ENCODE measurements at regions not wholly inside any gene's neighbourhood (a gene's known extent, or its start where the extent isn't known, plus 50 kb on each side); places are given as distances from the start of the nearest gene placed in this dataset.

GRCh38 chr13:91172160-91172559, 175.3 kb upstream of the MIR17HG start:
- BruUV-seq (replicated peaks): no TSS peak
- no peak for DNase-seq (ENCODE audit: low spot score)
- ChIA-PET POLR2A (ENCODE audit: low non-redundant PET) (no interaction called here), CTCF (interaction anchor here (0.6 kb wide), 1 partner anchor 179 kb away, joined by 3 read pairs; no protein-coding TSS in a partner anchor)
- H3K27ac ChIP-seq (ENCODE audit: low read depth, low read length, poor library complexity, severe bottlenecking): no peak overlapping the region
- H3K4me1 ChIP-seq (ENCODE audit: insufficient read depth, low read length, poor library complexity, severe bottlenecking): peaks cover 10% of the 10 kb centered on the region
- intact Hi-C loops (cut with micrococcal nuclease; ENCODE audit: unreplicated experiment): no loop called here
- no peaks in the 10 kb centered on the region for H3K36me3 ChIP-seq (ENCODE audit: insufficient read depth, low read length, poor library complexity, severe bottlenecking)
- no peak for TF ChIP-seq EZH2 (IDR thresholded peaks at IDR 0.05; ENCODE audit: borderline replicate concordance, low read depth, low read length, poor library complexity, severe bottlenecking)
- TF ChIP-seq, protein P1, sequence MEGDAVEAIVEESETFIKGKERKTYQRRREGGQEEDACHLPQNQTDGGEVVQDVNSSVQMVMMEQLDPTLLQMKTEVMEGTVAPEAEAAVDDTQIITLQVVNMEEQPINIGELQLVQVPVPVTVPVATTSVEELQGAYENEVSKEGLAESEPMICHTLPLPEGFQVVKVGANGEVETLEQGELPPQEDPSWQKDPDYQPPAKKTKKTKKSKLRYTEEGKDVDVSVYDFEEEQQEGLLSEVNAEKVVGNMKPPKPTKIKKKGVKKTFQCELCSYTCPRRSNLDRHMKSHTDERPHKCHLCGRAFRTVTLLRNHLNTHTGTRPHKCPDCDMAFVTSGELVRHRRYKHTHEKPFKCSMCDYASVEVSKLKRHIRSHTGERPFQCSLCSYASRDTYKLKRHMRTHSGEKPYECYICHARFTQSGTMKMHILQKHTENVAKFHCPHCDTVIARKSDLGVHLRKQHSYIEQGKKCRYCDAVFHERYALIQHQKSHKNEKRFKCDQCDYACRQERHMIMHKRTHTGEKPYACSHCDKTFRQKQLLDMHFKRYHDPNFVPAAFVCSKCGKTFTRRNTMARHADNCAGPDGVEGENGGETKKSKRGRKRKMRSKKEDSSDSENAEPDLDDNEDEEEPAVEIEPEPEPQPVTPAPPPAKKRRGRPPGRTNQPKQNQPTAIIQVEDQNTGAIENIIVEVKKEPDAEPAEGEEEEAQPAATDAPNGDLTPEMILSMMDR (conservative IDR thresholded peaks at IDR 0.05; ENCODE audit: low read depth, low read length): no peak
- H3K4me3 ChIP-seq (ENCODE audit: low read depth, low read length, poor library complexity, severe bottlenecking): no peak overlapping the region
- H3K27me3 ChIP-seq (replicated peaks; ENCODE audit: insufficient read depth, low read depth, low read length, poor library complexity): peaks cover 72% of the 10 kb centered on the region
- no peaks in the 10 kb centered on the region for H3K9me3 ChIP-seq (ENCODE audit: low read depth, low read length, poor library complexity, severe bottlenecking)

DNA sequence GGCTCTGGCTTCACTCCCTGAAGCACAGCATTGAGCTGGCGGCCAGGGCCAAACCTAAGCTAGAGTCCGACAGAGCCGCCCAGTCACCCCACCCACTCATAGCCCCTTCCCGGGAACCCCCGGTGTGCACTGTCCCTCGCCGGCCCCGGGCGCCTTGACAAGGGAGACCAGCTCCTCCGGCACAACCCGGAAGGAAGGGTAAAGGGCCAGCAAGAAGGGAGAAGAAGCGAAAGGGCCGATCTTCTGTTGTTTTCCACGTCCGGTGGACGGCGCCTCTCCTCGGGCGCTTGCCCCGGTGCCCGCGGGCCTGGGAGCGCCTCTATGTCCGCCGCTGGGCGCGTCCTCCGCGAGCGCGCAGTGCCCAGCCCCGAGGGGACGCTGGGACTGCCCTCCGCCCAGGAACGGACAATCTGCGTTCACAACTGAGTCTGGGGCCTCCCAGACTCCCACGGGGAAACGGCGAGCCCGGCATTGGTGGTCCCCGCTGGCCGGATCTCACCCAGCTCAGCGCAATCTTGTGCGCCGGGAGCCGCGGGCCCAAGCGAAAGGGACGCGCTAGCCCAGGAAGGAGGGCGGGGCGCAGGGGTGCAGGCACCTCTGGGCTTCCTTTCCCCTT, 172.5 kb upstream of the MIR17HG start:
- intact Hi-C loops (cut with micrococcal nuclease; ENCODE audit: unreplicated experiment): no loop called here
- no peak for DNase-seq (ENCODE audit: low spot score)
- Histone ChIP-seq H3K4me3 (ENCODE audit: low read depth, low read length, poor library complexity, severe bottlenecking) (no peak overlapping the region), H3K9me3 (ENCODE audit: low read depth, low read length, poor library complexity, severe bottlenecking) (no peaks in the 10 kb centered on the region), H3K36me3 (ENCODE audit: insufficient read depth, low read length, poor library complexity, severe bottlenecking) (no peaks in the 10 kb centered on the region), H3K27me3 (replicated peaks; ENCODE audit: insufficient read depth, low read depth, low read length, poor library complexity) (peaks cover 53% of the 10 kb centered on the region), H3K4me1 (ENCODE audit: insufficient read depth, low read length, poor library complexity, severe bottlenecking) (no peaks in the 10 kb centered on the region), H3K27ac (ENCODE audit: low read depth, low read length, poor library complexity, severe bottlenecking) (no peak overlapping the region)
- TF ChIP-seq, protein P1 (conservative IDR thresholded peaks at IDR 0.05; ENCODE audit: low read depth, low read length): no peak
- no peak for TF ChIP-seq EZH2 (IDR thresholded peaks at IDR 0.05; ENCODE audit: borderline replicate concordance, low read depth, low read length, poor library complexity, severe bottlenecking)
- ChIA-PET CTCF (no interaction called here), POLR2A (ENCODE audit: low non-redundant PET) (no interaction called here)
- BruUV-seq (replicated peaks): no TSS peak

GRCh38 chr13:91178099-91178498, 169.4 kb upstream of the MIR17HG start:
- H3K4me1 ChIP-seq (ENCODE audit: insufficient read depth, low read length, poor library complexity, severe bottlenecking): no peaks in the 10 kb centered on the region
- CTCF ChIA-PET: no interaction called here
- DNase-seq (ENCODE audit: low spot score): no peak
- TF ChIP-seq, protein P1 (conservative IDR thresholded peaks at IDR 0.05; ENCODE audit: low read depth, low read length): no peak
- H3K36me3 ChIP-seq (ENCODE audit: insufficient read depth, low read length, poor library complexity, severe bottlenecking): no peaks in the 10 kb centered on the region
- H3K9me3 ChIP-seq (ENCODE audit: low read depth, low read length, poor library complexity, severe bottlenecking): no peaks in the 10 kb centered on the region
- H3K27me3 ChIP-seq (replicated peaks; ENCODE audit: insufficient read depth, low read depth, low read length, poor library complexity): peaks cover 50% of the 10 kb centered on the region
- POLR2A ChIA-PET (ENCODE audit: low non-redundant PET): no interaction called here
- intact Hi-C loops (cut with micrococcal nuclease; ENCODE audit: unreplicated experiment): no loop called here
- H3K27ac ChIP-seq (ENCODE audit: low read depth, low read length, poor library complexity, severe bottlenecking): no peak overlapping the region
- no peak overlapping the region for H3K4me3 ChIP-seq (ENCODE audit: low read depth, low read length, poor library complexity, severe bottlenecking)
- no TSS peak for BruUV-seq (replicated peaks)

Data from A673 (cell line).